ENCODE measurements at regions not wholly inside any gene's neighbourhood (a gene's known extent, or its start where the extent isn't known, plus 50 kb on each side); places are given as distances from the start of the nearest gene placed in this dataset.

GRCh38 chr1:239711768-239712167 lies 325.4 kb downstream of the CHRM3 start:
- 7% methylated on average over 1 of the region's 1 CpG for WGBS (ENCODE audit: insufficient coverage, low coverage, missing lambda C conversion rate)
- BruUV-seq (replicated peaks), result no TSS peak
- Histone ChIP-seq H3K27me3 (ENCODE audit: control insufficient read depth in 2 of 2, insufficient read depth in 2 of 2, low read length in 2 of 2) (no peaks in the 10 kb centered on the region), H3K4me2 (ENCODE audit: insufficient read depth, low read length) (no peak overlapping the region), H3K9me1 (ENCODE audit: control insufficient read depth, insufficient read depth, low read length) (no peaks in the 10 kb centered on the region), H3K4me3 (no peak overlapping the region), H4K20me1 (replicated peaks; ENCODE audit: control insufficient read depth, insufficient read depth, low read length) (no peaks in the 10 kb centered on the region), H3K27ac (ENCODE audit: extremely low read depth, low read depth, low read length) (no peak overlapping the region), H3K36me3 (ENCODE audit: control insufficient read depth, insufficient read depth, low read length) (no peaks in the 10 kb centered on the region), H2AFZ (ENCODE audit: low read depth, low read length) (no peak overlapping the region), H3K4me1 (replicated peaks in 1 of 2; ENCODE audit: control insufficient read depth in 2 of 2, insufficient read depth in 2 of 2, low read length in 2 of 2) (no peaks in the 10 kb centered on the region), H3K9me3 (replicated peaks; ENCODE audit: control insufficient read depth, insufficient read depth, low read depth, low read length) (no peaks in the 10 kb centered on the region; the same call in 1 of the 2 replicates), H3K9ac (ENCODE audit: insufficient read depth in 1 of 2, low read depth in 2 of 2, low read length in 2 of 2) (no peak overlapping the region), H3K79me2 (ENCODE audit: control insufficient read depth, insufficient read depth, low read length) (no peaks in the 10 kb centered on the region)
- ChIA-PET CTCF (ENCODE audit: low intra/inter-chr PET ratio) (no interaction called here), POLR2A (interaction anchor here (0.6 kb wide), 1 partner anchor 1601 kb away, joined by 3 read pairs; no protein-coding TSS in a partner anchor)
- DNase-seq (ENCODE audit: extremely low read depth in 1 of 4, low spot score in 3 of 4) (no peak), FAIRE-seq (no peak), ATAC-seq (no peak)
- in situ Hi-C loops (cut with MboI) (no loop called here), intact Hi-C loops (cut with micrococcal nuclease) (no loop called here)
- no peak for TF ChIP-seq ESRRA (IDR thresholded peaks at IDR 0.05; ENCODE audit: borderline replicate concordance, low read depth)
- TF ChIP-seq MCM2 (IDR thresholded peaks at IDR 0.05; ENCODE audit: low read depth), result no peak
- TF ChIP-seq ZNF57 (CRISPR knock-in tag; IDR thresholded peaks at IDR 0.05), result no peak
- no peak for TF ChIP-seq MTA3 (IDR thresholded peaks at IDR 0.05; ENCODE audit: borderline replicate concordance)
- no peak for TF ChIP-seq STAT5B (CRISPR knock-in tag; IDR thresholded peaks at IDR 0.05)
- no peak for TF ChIP-seq ZC3H11A (IDR thresholded peaks at IDR 0.05; ENCODE audit: low read depth, low read length)
- no peak for TF ChIP-seq ZBTB17 (CRISPR knock-in tag; IDR thresholded peaks at IDR 0.05)
- no peak for TF ChIP-seq LCOR (CRISPR knock-in tag; IDR thresholded peaks at IDR 0.05)
- TF ChIP-seq MLX (CRISPR knock-in tag; conservative IDR thresholded peaks at IDR 0.05), result no peak
- TF ChIP-seq SRSF3 (IDR thresholded peaks at IDR 0.05; ENCODE audit: insufficient read depth, low read length), result no peak
- no peak for TF ChIP-seq CEBPZ (IDR thresholded peaks at IDR 0.05; ENCODE audit: borderline replicate concordance, low read depth, low read length)
- TF ChIP-seq CHAMP1 (IDR thresholded peaks at IDR 0.05), result no peak
- no peak for TF ChIP-seq GTF2F1 (IDR thresholded peaks at IDR 0.05; ENCODE audit: low read depth, low read length)

Data from K562 (cell line).